ENCODE measurements at regions not wholly inside any gene's neighbourhood (a gene's known extent, or its start where the extent isn't known, plus 50 kb on each side); places are given as distances from the start of the nearest gene placed in this dataset.

DNA sequence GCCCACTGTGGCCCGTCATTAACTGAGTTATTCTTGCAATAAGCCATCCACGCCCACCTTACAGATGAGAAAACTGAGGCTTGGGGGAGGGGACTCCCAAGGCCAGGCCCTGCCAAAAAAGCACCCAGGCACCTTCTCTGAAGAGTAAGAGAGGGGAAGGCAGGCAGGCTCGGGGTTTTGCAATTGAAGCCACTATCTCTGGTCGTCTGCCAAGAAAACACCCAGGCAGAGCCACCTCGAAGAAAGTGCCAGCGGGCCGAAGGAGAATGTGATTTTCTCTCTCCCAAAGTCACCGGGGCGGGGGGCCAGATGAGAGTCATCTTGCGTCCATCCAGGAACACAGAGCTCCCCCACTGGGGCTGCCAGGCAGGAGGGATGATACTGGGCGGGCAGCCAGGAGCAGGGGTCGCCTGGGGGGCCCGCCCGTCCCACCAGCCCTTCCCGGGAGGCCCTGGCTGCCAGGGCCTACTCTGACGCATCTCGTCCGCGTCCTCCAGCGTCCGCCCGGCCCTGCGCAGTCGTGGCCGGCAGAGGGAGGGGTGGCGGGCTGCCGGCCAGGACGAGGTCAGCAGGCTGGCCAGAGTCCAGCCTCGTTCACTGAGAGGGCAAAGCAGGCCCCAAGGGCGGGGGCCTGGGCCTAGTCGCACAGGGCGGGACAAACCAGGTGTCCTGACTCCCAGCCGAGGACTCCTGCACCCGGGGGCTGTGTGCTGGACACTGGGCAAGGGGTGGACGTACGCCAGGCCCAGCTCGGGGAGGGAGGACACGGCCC, 74.3 kb downstream of the RFLNA start:
- H3K9me3 ChIP-seq (ENCODE audit: control insufficient read depth, low read depth, low read length) = no peaks in the 10 kb centered on the region
- H2BK12ac ChIP-seq (ENCODE audit: insufficient read length, low read depth, low read length) = no peak overlapping the region
- H4K20me1 ChIP-seq (ENCODE audit: control insufficient read depth, insufficient read depth, insufficient read length) = no peaks in the 10 kb centered on the region
- no peak overlapping the region for H2BK15ac ChIP-seq (ENCODE audit: low read depth, low read length)
- H3K4me3 Mint-ChIP-seq = no peak overlapping the region
- H3K27ac ChIP-seq (ENCODE audit: insufficient read length, low read depth, low read length) = no peak overlapping the region
- H3K9ac ChIP-seq (ENCODE audit: extremely low read depth, insufficient read length, low read length) = no peak overlapping the region
- no peak overlapping the region for H3K18ac ChIP-seq (ENCODE audit: insufficient read length, low read depth, low read length)
- no peak overlapping the region for H3K23ac ChIP-seq (ENCODE audit: insufficient read length, low read depth, low read length)
- H3K79me1 ChIP-seq (ENCODE audit: insufficient read depth, low read depth, low read length, poor library complexity, severe bottlenecking) = no peaks in the 10 kb centered on the region
- no peaks in the 10 kb centered on the region for H3K27me3 ChIP-seq (ENCODE audit: insufficient read depth, low read length)
- no peak overlapping the region for H4K91ac ChIP-seq (ENCODE audit: insufficient read length, low read depth, low read length)
- H2BK5ac ChIP-seq (ENCODE audit: insufficient read length, low read length) = no peak overlapping the region
- no peak overlapping the region for H3K4ac ChIP-seq (ENCODE audit: low read depth, low read length)
- H2BK120ac ChIP-seq (ENCODE audit: low read depth, low read length, poor library complexity, severe bottlenecking) = no peak overlapping the region
- no peaks in the 10 kb centered on the region for H3K27me3 Mint-ChIP-seq (ENCODE audit: low read depth)
- no peak overlapping the region for H3K14ac ChIP-seq (ENCODE audit: insufficient read depth, low read length)
- no peak overlapping the region for H3K4me2 ChIP-seq (ENCODE audit: insufficient read depth, insufficient read length, low read length)
- H3K4me1 ChIP-seq (ENCODE audit: insufficient read depth, low read length) = no peaks in the 10 kb centered on the region
- H2AFZ ChIP-seq (ENCODE audit: low read length) = no peak overlapping the region
- no CpG with 5 or more reads among the region's 38 CpGs for WGBS (ENCODE audit: extremely low coverage, insufficient read length, low lambda C conversion rate)
- H3K9me3 Mint-ChIP-seq = no peaks in the 10 kb centered on the region
- H2AK5ac ChIP-seq (ENCODE audit: insufficient read length, low read length) = no peak overlapping the region
- no peak overlapping the region for H4K8ac ChIP-seq (replicated peaks; ENCODE audit: insufficient read length, low read depth, low read length)
- H3K23me2 ChIP-seq (ENCODE audit: insufficient read length, low read depth, low read length, poor library complexity, severe bottlenecking) = no peaks in the 10 kb centered on the region
- H3K79me2 ChIP-seq (ENCODE audit: insufficient read depth, low read length) = no peaks in the 10 kb centered on the region
- peaks cover 5 to 39% (median 38%) of the 10 kb centered on the region in 3 experiments; a peak in 6 of 7 replicates for H3K36me3 Mint-ChIP-seq (ENCODE audit: insufficient read depth in 1 of 3, low read depth in 3 of 3)
- H2BK20ac ChIP-seq (ENCODE audit: low read depth, low read length, poor library complexity, severe bottlenecking) = no peak overlapping the region
- H3K56ac ChIP-seq (ENCODE audit: insufficient read length, low read depth, low read length) = no peak overlapping the region
- H4K5ac ChIP-seq (ENCODE audit: insufficient read length, low read depth, low read length) = no peak overlapping the region
- no peak overlapping the region for H3K27ac Mint-ChIP-seq
- no peak overlapping the region for H3T11ph ChIP-seq (ENCODE audit: low read length)
- no peak for DNase-seq
- no peaks in the 10 kb centered on the region for H3K4me1 Mint-ChIP-seq
- TF ChIP-seq, protein P1, sequence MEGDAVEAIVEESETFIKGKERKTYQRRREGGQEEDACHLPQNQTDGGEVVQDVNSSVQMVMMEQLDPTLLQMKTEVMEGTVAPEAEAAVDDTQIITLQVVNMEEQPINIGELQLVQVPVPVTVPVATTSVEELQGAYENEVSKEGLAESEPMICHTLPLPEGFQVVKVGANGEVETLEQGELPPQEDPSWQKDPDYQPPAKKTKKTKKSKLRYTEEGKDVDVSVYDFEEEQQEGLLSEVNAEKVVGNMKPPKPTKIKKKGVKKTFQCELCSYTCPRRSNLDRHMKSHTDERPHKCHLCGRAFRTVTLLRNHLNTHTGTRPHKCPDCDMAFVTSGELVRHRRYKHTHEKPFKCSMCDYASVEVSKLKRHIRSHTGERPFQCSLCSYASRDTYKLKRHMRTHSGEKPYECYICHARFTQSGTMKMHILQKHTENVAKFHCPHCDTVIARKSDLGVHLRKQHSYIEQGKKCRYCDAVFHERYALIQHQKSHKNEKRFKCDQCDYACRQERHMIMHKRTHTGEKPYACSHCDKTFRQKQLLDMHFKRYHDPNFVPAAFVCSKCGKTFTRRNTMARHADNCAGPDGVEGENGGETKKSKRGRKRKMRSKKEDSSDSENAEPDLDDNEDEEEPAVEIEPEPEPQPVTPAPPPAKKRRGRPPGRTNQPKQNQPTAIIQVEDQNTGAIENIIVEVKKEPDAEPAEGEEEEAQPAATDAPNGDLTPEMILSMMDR (conservative IDR thresholded peaks at IDR 0.05) = no peak

Data from H9 (cell line).